ENCODE measurements at regions not wholly inside any gene's neighbourhood (a gene's known extent, or its start where the extent isn't known, plus 50 kb on each side); places are given as distances from the start of the nearest gene placed in this dataset.

DNA sequence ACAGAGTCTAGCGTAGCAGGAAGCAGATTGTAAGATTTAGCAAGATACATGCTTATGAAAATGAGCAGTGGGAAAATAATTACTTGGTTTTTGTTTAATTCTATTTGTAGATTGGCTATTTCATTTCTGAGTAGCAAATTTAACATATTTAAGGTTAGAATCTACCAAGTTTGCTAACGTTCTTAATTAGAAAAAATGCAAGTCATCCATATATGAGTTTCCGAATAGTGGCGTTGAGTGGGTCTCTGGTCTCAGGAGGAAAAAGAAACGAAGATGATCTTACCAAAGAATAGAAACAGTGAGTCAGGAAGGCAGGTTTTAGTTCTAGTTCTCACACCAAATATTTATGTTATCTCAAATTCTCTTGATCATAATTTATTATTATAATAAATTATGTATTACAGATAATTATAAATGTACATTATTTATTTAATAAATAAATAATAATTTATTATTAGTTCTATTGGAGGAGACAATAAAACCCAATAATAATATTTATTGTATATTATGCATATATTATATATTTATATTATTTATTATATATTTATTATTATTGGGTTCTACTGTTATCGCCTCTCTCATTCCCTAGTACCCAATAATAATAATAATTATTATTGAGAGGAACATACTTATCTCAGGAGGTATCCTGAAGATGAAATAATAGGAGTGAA is 194.3 kb upstream of the PITRM1 start:
- CTCF ChIA-PET: interaction anchor here (0.7 kb wide), 1 partner anchor 11 kb away, joined by 3 read pairs; no protein-coding TSS in a partner anchor
- no peak overlapping the region for H3K27ac ChIP-seq
- POLR2A ChIA-PET (ENCODE audit: low non-redundant PET): no interaction called here
- DNase-seq (ENCODE audit: low spot score): no peak
- TF ChIP-seq, protein P1, sequence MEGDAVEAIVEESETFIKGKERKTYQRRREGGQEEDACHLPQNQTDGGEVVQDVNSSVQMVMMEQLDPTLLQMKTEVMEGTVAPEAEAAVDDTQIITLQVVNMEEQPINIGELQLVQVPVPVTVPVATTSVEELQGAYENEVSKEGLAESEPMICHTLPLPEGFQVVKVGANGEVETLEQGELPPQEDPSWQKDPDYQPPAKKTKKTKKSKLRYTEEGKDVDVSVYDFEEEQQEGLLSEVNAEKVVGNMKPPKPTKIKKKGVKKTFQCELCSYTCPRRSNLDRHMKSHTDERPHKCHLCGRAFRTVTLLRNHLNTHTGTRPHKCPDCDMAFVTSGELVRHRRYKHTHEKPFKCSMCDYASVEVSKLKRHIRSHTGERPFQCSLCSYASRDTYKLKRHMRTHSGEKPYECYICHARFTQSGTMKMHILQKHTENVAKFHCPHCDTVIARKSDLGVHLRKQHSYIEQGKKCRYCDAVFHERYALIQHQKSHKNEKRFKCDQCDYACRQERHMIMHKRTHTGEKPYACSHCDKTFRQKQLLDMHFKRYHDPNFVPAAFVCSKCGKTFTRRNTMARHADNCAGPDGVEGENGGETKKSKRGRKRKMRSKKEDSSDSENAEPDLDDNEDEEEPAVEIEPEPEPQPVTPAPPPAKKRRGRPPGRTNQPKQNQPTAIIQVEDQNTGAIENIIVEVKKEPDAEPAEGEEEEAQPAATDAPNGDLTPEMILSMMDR (conservative IDR thresholded peaks at IDR 0.05; ENCODE audit: low read depth): no peak

- H3K27ac ChIP-seq: no peak overlapping the region
- ChIA-PET CTCF (interaction anchor here (1.6 kb wide), 1 partner anchor 10 kb away, joined by 5 read pairs; no protein-coding TSS in a partner anchor), POLR2A (ENCODE audit: low non-redundant PET) (no interaction called here)
- TF ChIP-seq, protein P1 (conservative IDR thresholded peaks at IDR 0.05; ENCODE audit: low read depth): no peak
- DNase-seq (ENCODE audit: low spot score): no peak
Observed at GRCh38 chr10:3366043-3366442, 193.5 kb upstream of the PITRM1 start.

- H3K27ac ChIP-seq: no peak overlapping the region
- ChIA-PET CTCF (interaction anchor here (1.6 kb wide), 1 partner anchor 10 kb away, joined by 5 read pairs; no protein-coding TSS in a partner anchor), POLR2A (ENCODE audit: low non-redundant PET) (no interaction called here)
- peak; percentile 26 for DNase-seq (ENCODE audit: low spot score)
- TF ChIP-seq, protein P1 (conservative IDR thresholded peaks at IDR 0.05; ENCODE audit: low read depth): no peak
Observed at GRCh38 chr10:3365630-3366029, 193.0 kb upstream of the PITRM1 start.

DNA sequence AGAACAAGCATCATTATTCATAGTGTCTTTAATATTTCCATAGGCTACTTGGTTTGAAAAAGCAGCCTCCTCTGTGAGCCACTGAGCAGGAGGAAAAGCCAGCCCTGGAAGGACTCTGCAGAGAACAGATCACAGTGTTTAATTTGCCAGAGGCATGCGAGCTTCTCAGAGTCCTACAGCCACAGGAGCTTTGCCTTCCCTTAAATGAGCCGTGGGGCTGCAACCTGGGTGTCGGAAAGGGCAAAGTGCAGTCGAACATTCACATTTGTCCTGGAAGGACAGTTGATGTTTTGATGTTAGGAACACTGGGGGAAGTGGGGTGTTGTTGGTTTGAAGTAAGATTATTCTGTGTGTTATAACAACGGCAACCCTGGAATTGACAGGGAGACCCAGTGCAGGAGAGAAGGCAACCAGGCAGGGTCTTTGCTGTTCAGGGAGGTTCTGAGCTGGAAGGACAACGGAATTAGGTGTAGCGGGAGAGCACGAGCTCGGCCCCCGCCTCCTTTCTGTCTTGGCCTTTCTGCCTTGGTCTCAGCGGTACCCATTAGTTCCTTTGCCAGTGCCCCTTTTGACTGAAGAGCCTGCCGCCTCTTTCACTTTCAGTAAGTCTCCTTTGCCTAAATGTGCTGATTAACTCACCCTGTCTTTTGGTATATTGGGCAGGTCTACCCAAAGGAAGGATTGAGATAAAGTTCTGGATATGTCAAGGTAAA is 192.3 kb upstream of the PITRM1 start:
- no peak for DNase-seq (ENCODE audit: low spot score)
- H3K27ac ChIP-seq: no peak overlapping the region
- TF ChIP-seq, protein P1 (conservative IDR thresholded peaks at IDR 0.05; ENCODE audit: low read depth): no peak
- POLR2A ChIA-PET (ENCODE audit: low non-redundant PET): no interaction called here
- CTCF ChIA-PET: interaction anchor here (1.6 kb wide), 1 partner anchor 9 kb away, joined by 5 read pairs; no protein-coding TSS in a partner anchor

GRCh38 chr10:3363311-3364045 is 190.9 kb upstream of the PITRM1 start:
- H3K27ac ChIP-seq: no peak overlapping the region
- POLR2A ChIA-PET (ENCODE audit: low non-redundant PET): no interaction called here
- CTCF ChIA-PET: no interaction called here
- TF ChIP-seq, protein P1 (conservative IDR thresholded peaks at IDR 0.05; ENCODE audit: low read depth): no peak
- DNase-seq (ENCODE audit: low spot score): no peak

DNA sequence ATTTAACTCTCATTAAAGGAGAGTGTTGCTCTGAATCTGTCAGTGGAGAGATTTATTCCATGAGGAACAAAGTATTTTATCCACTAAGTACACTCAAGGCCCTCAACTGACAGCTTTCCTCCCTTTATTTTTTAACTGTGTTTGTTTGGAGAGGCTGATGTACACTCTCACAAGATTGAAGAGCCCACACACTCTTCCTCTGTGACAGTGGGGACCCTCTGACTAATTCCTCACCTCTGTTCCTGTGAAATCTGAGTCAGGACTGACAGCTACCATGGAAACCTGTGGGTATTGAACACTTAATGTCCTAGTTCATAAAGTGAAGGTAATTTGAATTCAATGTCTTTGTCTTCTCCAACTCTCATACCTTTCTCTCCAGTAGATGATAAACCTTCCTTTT is 189.8 kb upstream of the PITRM1 start:
- DNase-seq (ENCODE audit: low spot score): no peak
- CTCF ChIA-PET: no interaction called here
- TF ChIP-seq, protein P1 (conservative IDR thresholded peaks at IDR 0.05; ENCODE audit: low read depth): no peak
- H3K27ac ChIP-seq: no peak overlapping the region
- POLR2A ChIA-PET (ENCODE audit: low non-redundant PET): no interaction called here
